ENCODE measurements at regions not wholly inside any gene's neighbourhood (a gene's known extent, or its start where the extent isn't known, plus 50 kb on each side); places are given as distances from the start of the nearest gene placed in this dataset.

DNA sequence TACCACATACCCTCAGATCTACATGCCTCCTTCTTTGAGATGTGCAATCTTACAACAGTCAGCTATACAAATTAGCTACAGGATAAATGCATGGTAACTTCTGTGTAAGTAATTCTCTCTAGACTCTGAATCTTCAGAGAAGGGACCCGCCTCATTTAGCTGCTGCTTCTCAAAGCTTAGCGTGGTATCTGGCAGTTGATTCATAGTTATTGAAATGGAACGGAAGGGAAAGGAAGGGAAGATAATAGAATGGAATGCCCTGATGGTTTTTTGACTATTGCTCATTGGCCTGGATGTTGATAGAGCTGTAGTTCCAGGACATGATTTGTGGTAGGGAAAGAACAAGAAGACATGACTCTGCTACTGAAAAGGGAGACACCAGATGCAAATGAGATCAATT is 498.1 kb upstream of the CRIM1 start:
- Histone ChIP-seq H3K27me3 (no peaks in the 10 kb centered on the region), H3K4me3 (no peak overlapping the region), H3K36me3 (no peaks in the 10 kb centered on the region), H3K9me3 (no peaks in the 10 kb centered on the region), H3K27ac (no peak overlapping the region), H3K4me1 (no peaks in the 10 kb centered on the region)
- intact Hi-C loops (cut with DNase I) = no loop called here
- WGBS, 4 donors = 29 to 59% (median 51%) methylated on average over 3 of the region's 3 CpGs
- TF ChIP-seq, protein P1, sequence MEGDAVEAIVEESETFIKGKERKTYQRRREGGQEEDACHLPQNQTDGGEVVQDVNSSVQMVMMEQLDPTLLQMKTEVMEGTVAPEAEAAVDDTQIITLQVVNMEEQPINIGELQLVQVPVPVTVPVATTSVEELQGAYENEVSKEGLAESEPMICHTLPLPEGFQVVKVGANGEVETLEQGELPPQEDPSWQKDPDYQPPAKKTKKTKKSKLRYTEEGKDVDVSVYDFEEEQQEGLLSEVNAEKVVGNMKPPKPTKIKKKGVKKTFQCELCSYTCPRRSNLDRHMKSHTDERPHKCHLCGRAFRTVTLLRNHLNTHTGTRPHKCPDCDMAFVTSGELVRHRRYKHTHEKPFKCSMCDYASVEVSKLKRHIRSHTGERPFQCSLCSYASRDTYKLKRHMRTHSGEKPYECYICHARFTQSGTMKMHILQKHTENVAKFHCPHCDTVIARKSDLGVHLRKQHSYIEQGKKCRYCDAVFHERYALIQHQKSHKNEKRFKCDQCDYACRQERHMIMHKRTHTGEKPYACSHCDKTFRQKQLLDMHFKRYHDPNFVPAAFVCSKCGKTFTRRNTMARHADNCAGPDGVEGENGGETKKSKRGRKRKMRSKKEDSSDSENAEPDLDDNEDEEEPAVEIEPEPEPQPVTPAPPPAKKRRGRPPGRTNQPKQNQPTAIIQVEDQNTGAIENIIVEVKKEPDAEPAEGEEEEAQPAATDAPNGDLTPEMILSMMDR (IDR thresholded peaks at IDR 0.05) = no peak
- TF ChIP-seq POLR2A (IDR thresholded peaks at IDR 0.05) = no peak
- no peak for ATAC-seq
- no peak for DNase-seq

- H3K4me3 ChIP-seq = no peak overlapping the region
- no peak for DNase-seq
- H3K36me3 ChIP-seq = no peaks in the 10 kb centered on the region
- ATAC-seq = no peak
- no peak for TF ChIP-seq POLR2A (IDR thresholded peaks at IDR 0.05)
- TF ChIP-seq, protein P1 (IDR thresholded peaks at IDR 0.05) = no peak
- intact Hi-C loops (cut with DNase I) = no loop called here
- H3K27me3 ChIP-seq = no peaks in the 10 kb centered on the region
- no peaks in the 10 kb centered on the region for H3K4me1 ChIP-seq
- no peaks in the 10 kb centered on the region for H3K9me3 ChIP-seq
- H3K27ac ChIP-seq = no peak overlapping the region
Measured at GRCh38 chr2:35831385-35831784, 524.2 kb upstream of the CRIM1 start.

DNA sequence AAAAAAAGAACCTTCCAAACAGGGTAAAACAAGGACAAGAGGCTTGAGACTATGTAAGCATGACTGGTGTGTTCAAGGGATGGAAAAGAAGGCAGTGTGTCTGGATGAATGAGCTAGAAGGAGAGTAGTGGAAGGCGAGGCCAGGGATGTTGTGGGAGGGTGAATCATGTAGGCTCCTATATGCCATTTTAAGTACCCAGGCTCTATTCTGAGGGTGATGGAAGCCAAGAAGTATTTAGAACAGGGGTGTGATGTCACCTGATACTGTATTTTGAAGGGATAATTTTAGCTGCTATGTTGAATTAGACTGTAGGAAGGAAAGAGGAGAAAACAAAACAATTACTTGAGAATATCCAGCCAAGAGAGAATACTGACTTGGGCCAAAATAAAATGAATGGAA is 524.7 kb upstream of the CRIM1 start:
- Histone ChIP-seq H3K4me1 (no peaks in the 10 kb centered on the region), H3K4me3 (no peak overlapping the region), H3K27me3 (no peaks in the 10 kb centered on the region), H3K27ac (no peak overlapping the region), H3K36me3 (no peaks in the 10 kb centered on the region), H3K9me3 (no peaks in the 10 kb centered on the region)
- TF ChIP-seq POLR2A (IDR thresholded peaks at IDR 0.05) = no peak
- TF ChIP-seq, protein P1 (IDR thresholded peaks at IDR 0.05) = no peak
- ATAC-seq = no peak
- DNase-seq = no peak
- intact Hi-C loops (cut with DNase I) = no loop called here
- 75 to 88% (median 80%) methylated on average over 1 of the region's 1 CpG for WGBS, 4 donors

GRCh38 chr2:35827086-35827485 is 528.5 kb upstream of the CRIM1 start:
- TF ChIP-seq POLR2A (IDR thresholded peaks at IDR 0.05) = no peak
- TF ChIP-seq, protein P1 (IDR thresholded peaks at IDR 0.05) = no peak
- H3K9me3 ChIP-seq = no peaks in the 10 kb centered on the region
- intact Hi-C loops (cut with DNase I) = no loop called here
- no peak overlapping the region for H3K27ac ChIP-seq
- no peak overlapping the region for H3K4me3 ChIP-seq
- DNase-seq (no peak), ATAC-seq (no peak)
- peaks cover 0 to 4% (median 0%) of the 10 kb centered on the region in 9 donors for H3K27me3 ChIP-seq
- no peaks in the 10 kb centered on the region for H3K36me3 ChIP-seq
- no peaks in the 10 kb centered on the region for H3K4me1 ChIP-seq
- 70 to 77% (median 73%) methylated on average over 5 of the region's 5 CpGs for WGBS, 4 donors
